ENCODE measurements at regions not wholly inside any gene's neighbourhood (a gene's known extent, or its start where the extent isn't known, plus 50 kb on each side); places are given as distances from the start of the nearest gene placed in this dataset.

DNA sequence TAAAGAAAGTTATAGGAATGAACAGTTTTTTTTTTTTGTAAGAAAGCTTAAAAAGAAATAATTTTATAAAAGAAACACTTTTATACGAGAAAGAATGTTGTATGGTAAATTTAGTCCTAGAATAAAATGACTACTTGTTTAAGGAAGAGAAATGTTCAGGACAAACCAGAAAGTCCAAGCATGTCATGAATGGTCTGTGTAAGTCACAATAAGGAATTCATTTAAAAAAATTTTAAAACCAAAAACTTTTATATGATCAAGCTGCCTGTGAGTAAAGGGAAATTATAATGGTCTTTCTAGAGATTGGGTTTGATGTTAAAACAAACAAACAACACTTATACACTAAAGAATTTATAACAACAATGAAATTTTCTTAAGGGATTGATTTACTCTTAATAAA is 858.9 kb upstream of the PCDH7 start:
- TF ChIP-seq ZNF274 (IDR thresholded peaks at IDR 0.05; ENCODE audit: low read depth, low read length) (no peak), YY1 (IDR thresholded peaks at IDR 0.05; ENCODE audit: insufficient read depth, insufficient read length) (no peak), SUZ12 (IDR thresholded peaks at IDR 0.05; ENCODE audit: extremely low read depth, insufficient read depth, insufficient read length) (no peak)
